WTC11 (cell line): ENCODE measurements at regions not wholly inside any gene's neighbourhood (a gene's known extent, or its start where the extent isn't known, plus 50 kb on each side); places are given as distances from the start of the nearest gene placed in this dataset.

Experiments used
- CTCF ChIP-seq: fragments of 200-600 bp; IDR thresholded peaks from 2 replicates; pipeline ENCODE4 v1.8.0; 2022; ENCODE audit warnings: antibody characterized with exemption
- E2F1 ChIP-seq: sonication (generic); formaldehyde crosslinking; IDR thresholded peaks from 2 replicates; pipeline ENCODE4 v1.8.0; 2022; ENCODE audit warnings: mild to moderate bottlenecking, missing genetic modification reagents
- JUN ChIP-seq: sonication (generic); formaldehyde crosslinking; IDR thresholded peaks from 2 replicates; pipeline ENCODE4 v1.8.0; 2023; ENCODE audit warnings: mild to moderate bottlenecking, missing genetic modification reagents
- MAX ChIP-seq: sonication (generic); formaldehyde crosslinking; IDR thresholded peaks from 2 replicates; pipeline ENCODE4 v1.8.0; 2022; ENCODE audit warnings: mild to moderate bottlenecking, missing genetic modification reagents
- MXD4 ChIP-seq: fragments of 250-450 bp; sonication (Bioruptor Pico); IDR thresholded peaks from 2 replicates; pipeline ENCODE4 v1.8.0; 2021; ENCODE audit warnings: mild to moderate bottlenecking, moderate library complexity, borderline replicate concordance
- NFE2L1 ChIP-seq: sonication (generic); formaldehyde crosslinking; IDR thresholded peaks from 2 replicates; pipeline ENCODE4 v1.8.1; 2023; ENCODE audit warnings: missing genetic modification reagents
- NR3C1 ChIP-seq: sonication (generic); formaldehyde crosslinking; conservative IDR thresholded peaks from 2 replicates; pipeline ENCODE4 v1.8.1; 2023; ENCODE audit warnings: low read depth, mild to moderate bottlenecking, missing genetic modification reagents
- PREB ChIP-seq: sonication (generic); formaldehyde crosslinking; IDR thresholded peaks from 2 replicates; pipeline ENCODE4 v1.8.1; 2022; ENCODE audit warnings: mild to moderate bottlenecking, missing genetic modification reagents, moderate library complexity, borderline replicate concordance
- SMAD3 ChIP-seq: sonication (generic); formaldehyde crosslinking; IDR thresholded peaks from 2 replicates; pipeline ENCODE4 v1.8.0; 2022; ENCODE audit warnings: missing genetic modification reagents, mild to moderate bottlenecking, borderline replicate concordance
- ZBTB21 ChIP-seq: sonication (generic); formaldehyde crosslinking; IDR thresholded peaks from 2 replicates; pipeline ENCODE4 v1.8.1; 2023; ENCODE audit warnings: mild to moderate bottlenecking, missing genetic modification reagents, borderline replicate concordance
- ZNF121 ChIP-seq: sonication (generic); formaldehyde crosslinking; IDR thresholded peaks from 2 replicates; pipeline ENCODE4 v1.8.0; 2023; ENCODE audit warnings: missing genetic modification reagents
- TF ChIP-seq, protein P1 (sequence below): sonication (generic); formaldehyde crosslinking; IDR thresholded peaks from 2 replicates; pipeline ENCODE4 v1.8.1; 2023; ENCODE audit warnings: mild to moderate bottlenecking, missing genetic modification reagents, moderate library complexity
- TF ChIP-seq, protein P2 (sequence below): sonication (generic); formaldehyde crosslinking; IDR thresholded peaks from 2 replicates; pipeline ENCODE4 v1.8.1; 2023; ENCODE audit warnings: mild to moderate bottlenecking, moderate library complexity, missing genetic modification reagents

- TF ChIP-seq CTCF (no peak), SMAD3 (CRISPR knock-in tag) (no peak), JUN (CRISPR knock-in tag) (no peak), MXD4 (CRISPR knock-in tag) (no peak), MAX (CRISPR knock-in tag) (no peak), ZNF121 (CRISPR knock-in tag) (no peak), PREB (CRISPR knock-in tag) (no peak), ZBTB21 (CRISPR knock-in tag) (no peak), NFE2L1 (CRISPR knock-in tag) (no peak), NR3C1 (CRISPR knock-in tag) (no peak), E2F1 (CRISPR knock-in tag) (no peak)
- TF ChIP-seq, protein P1, sequence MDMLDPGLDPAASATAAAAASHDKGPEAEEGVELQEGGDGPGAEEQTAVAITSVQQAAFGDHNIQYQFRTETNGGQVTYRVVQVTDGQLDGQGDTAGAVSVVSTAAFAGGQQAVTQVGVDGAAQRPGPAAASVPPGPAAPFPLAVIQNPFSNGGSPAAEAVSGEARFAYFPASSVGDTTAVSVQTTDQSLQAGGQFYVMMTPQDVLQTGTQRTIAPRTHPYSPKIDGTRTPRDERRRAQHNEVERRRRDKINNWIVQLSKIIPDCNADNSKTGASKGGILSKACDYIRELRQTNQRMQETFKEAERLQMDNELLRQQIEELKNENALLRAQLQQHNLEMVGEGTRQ: no peak
- TF ChIP-seq, protein P2, sequence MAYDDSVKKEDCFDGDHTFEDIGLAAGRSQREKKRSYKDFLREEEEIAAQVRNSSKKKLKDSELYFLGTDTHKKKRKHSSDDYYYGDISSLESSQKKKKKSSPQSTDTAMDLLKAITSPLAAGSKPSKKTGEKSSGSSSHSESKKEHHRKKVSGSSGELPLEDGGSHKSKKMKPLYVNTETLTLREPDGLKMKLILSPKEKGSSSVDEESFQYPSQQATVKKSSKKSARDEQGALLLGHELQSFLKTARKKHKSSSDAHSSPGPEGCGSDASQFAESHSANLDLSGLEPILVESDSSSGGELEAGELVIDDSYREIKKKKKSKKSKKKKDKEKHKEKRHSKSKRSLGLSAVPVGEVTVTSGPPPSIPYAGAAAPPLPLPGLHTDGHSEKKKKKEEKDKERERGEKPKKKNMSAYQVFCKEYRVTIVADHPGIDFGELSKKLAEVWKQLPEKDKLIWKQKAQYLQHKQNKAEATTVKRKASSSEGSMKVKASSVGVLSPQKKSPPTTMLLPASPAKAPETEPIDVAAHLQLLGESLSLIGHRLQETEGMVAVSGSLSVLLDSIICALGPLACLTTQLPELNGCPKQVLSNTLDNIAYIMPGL (CRISPR knock-in tag): no peak
Observed at GRCh38 chr2:8576525-8577167, 105.2 kb upstream of the ID2 start.
